ENCODE measurements at regions not wholly inside any gene's neighbourhood (a gene's known extent, or its start where the extent isn't known, plus 50 kb on each side); places are given as distances from the start of the nearest gene placed in this dataset.

GRCh38 chr9:31535651-31536050 is 848.8 kb upstream of the ACO1 start:
- TF ChIP-seq REST (IDR thresholded peaks at IDR 0.05; ENCODE audit: borderline replicate concordance) (no peak), REST (CRISPR knock-in tag; IDR thresholded peaks at IDR 0.05; ENCODE audit: low read depth) (no peak), SMC3 (conservative IDR thresholded peaks at IDR 0.05; ENCODE audit: insufficient read depth, low read depth, low read length) (no peak), ZFP1 (CRISPR knock-in tag; IDR thresholded peaks at IDR 0.05) (no peak), E2F4 (CRISPR knock-in tag; IDR thresholded peaks at IDR 0.05; ENCODE audit: low read depth) (no peak), RB1 (IDR thresholded peaks at IDR 0.05; ENCODE audit: low read depth) (no peak), SRSF1 (IDR thresholded peaks at IDR 0.05; ENCODE audit: low read depth, low read length) (no peak), KDM4B (IDR thresholded peaks at IDR 0.05; ENCODE audit: borderline replicate concordance in 2 of 2, low read depth in 1 of 2) (no peak), ZNF280B (CRISPR knock-in tag; IDR thresholded peaks at IDR 0.05) (no peak), ZNF277 (CRISPR knock-in tag; IDR thresholded peaks at IDR 0.05; ENCODE audit: borderline replicate concordance) (no peak), MTF1 (CRISPR knock-in tag; IDR thresholded peaks at IDR 0.05; ENCODE audit: borderline replicate concordance) (no peak), FOXM1 (IDR thresholded peaks at IDR 0.05; ENCODE audit: low read depth) (no peak), FOXM1 (CRISPR knock-in tag; IDR thresholded peaks at IDR 0.05; ENCODE audit: low read depth) (no peak), BRCA1 (IDR thresholded peaks at IDR 0.05) (no peak), BRCA1 (CRISPR knock-in tag; IDR thresholded peaks at IDR 0.05) (no peak), ZBTB1 (CRISPR knock-in tag; IDR thresholded peaks at IDR 0.05; ENCODE audit: borderline replicate concordance, low read depth) (no peak)

Measured in K562 (cell line).